Tibial artery (tissue), 4 donors: ENCODE measurements at regions not wholly inside any gene's neighbourhood (a gene's known extent, or its start where the extent isn't known, plus 50 kb on each side); places are given as distances from the start of the nearest gene placed in this dataset.

Source experiments
- DNase-seq, 2 donors: peaks; one replicate each; pipeline ENCODE4 v3.0.0-alpha.2; 2019
- H3K27ac ChIP-seq, 2 donors: fragments of 200-600 bp; sonication (generic) in 1 of 2; 1 replicate in 1 of 2; 2 replicates in 1 of 2; pipeline ENCODE4 v1.5.1; 2018 to 2019; ENCODE audit warnings: mild to moderate bottlenecking in 1 of 2
- H3K27me3 ChIP-seq, 2 donors: fragments of 200-600 bp; sonication (generic) in 1 of 2; one replicate each; pipeline versions ENCODE4 v1.5.1 to v1.6.0; 2016 to 2019
- H3K36me3 ChIP-seq, 3 donors: fragments of 200-600 bp; sonication (generic) in 2 of 3; one replicate each; pipeline ENCODE4 v1.5.1; 2016 to 2019; ENCODE audit warnings: mild to moderate bottlenecking in 2 of 3
- H3K4me1 ChIP-seq, 4 donors: fragments of 200-600 bp; sonication (generic) in 2 of 4; 1 replicate in 3 of 4; 2 replicates in 1 of 4; pipeline ENCODE4 v1.5.1; 2016 to 2019
- H3K4me3 ChIP-seq, 2 donors: fragments of 200-600 bp; sonication (generic) in 1 of 2; 1 replicate in 1 of 2; 2 replicates in 1 of 2; pipeline ENCODE4 v1.5.1; 2018 to 2019; ENCODE audit warnings: mild to moderate bottlenecking in 2 of 2
- H3K9me3 ChIP-seq, 3 donors: fragments of 200-600 bp; sonication (generic) in 1 of 3; one replicate each; pipeline ENCODE4 v1.5.1; 2016 to 2019
- intact Hi-C: fragments of 100-400 bp; cut with DNase I; formaldehyde crosslinking; loops from one replicate; pipeline ENCODE4 v1.15.0; 2023; ENCODE audit warnings: low total_unique reads
- TF ChIP-seq, protein P1 (sequence below), 2 experiments: fragments of 200-600 bp in 1 of 2; fragments of 450-650 bp in 1 of 2; IDR thresholded peaks; one replicate each; pipeline ENCODE4 v1.5.1; 2017 to 2019; ENCODE audit warnings: antibody characterized with exemption in 2 of 2, mild to moderate bottlenecking in 1 of 2, moderate library complexity in 1 of 2

DNA sequence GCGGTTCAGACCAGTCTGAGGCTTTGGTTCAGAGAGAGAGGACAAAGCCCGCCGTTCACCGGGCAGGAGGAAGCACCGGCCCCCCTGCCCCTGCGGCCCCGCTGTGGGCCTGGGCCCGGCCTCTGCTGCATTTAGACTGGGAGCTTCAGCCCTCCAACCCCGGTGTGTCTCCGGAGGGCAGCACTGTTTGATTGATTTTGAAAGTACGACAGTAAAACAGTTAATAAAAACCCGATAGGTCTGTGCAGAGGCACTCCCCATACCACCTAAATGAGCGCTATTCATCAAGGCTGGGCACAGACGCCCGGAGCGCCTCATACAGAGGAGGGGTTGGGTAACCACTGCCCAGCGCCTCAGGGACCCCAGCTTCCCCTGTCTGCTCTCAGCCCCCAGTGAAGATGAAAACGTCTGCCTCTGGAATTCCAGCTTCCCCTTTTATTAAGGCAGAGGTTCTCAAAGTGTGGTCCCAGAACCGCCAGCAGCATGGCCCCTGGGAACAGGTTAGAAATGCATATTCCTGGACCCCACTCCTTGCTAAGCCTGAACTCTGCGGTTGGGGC, 256.7 kb upstream of the TLE3 start:
- no peak for DNase-seq
- no peaks in the 10 kb centered on the region for H3K4me1 ChIP-seq
- intact Hi-C loops = no loop called here
- H3K9me3 ChIP-seq = no peaks in the 10 kb centered on the region
- peaks cover 0 to 6% of the 10 kb centered on the region in 2 donors for H3K27me3 ChIP-seq
- TF ChIP-seq, protein P1, sequence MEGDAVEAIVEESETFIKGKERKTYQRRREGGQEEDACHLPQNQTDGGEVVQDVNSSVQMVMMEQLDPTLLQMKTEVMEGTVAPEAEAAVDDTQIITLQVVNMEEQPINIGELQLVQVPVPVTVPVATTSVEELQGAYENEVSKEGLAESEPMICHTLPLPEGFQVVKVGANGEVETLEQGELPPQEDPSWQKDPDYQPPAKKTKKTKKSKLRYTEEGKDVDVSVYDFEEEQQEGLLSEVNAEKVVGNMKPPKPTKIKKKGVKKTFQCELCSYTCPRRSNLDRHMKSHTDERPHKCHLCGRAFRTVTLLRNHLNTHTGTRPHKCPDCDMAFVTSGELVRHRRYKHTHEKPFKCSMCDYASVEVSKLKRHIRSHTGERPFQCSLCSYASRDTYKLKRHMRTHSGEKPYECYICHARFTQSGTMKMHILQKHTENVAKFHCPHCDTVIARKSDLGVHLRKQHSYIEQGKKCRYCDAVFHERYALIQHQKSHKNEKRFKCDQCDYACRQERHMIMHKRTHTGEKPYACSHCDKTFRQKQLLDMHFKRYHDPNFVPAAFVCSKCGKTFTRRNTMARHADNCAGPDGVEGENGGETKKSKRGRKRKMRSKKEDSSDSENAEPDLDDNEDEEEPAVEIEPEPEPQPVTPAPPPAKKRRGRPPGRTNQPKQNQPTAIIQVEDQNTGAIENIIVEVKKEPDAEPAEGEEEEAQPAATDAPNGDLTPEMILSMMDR (IDR thresholded peaks at IDR 0.05) = no peak
- no peak overlapping the region for H3K27ac ChIP-seq
- H3K4me3 ChIP-seq = no peak overlapping the region
- H3K36me3 ChIP-seq = no peaks in the 10 kb centered on the region

DNA sequence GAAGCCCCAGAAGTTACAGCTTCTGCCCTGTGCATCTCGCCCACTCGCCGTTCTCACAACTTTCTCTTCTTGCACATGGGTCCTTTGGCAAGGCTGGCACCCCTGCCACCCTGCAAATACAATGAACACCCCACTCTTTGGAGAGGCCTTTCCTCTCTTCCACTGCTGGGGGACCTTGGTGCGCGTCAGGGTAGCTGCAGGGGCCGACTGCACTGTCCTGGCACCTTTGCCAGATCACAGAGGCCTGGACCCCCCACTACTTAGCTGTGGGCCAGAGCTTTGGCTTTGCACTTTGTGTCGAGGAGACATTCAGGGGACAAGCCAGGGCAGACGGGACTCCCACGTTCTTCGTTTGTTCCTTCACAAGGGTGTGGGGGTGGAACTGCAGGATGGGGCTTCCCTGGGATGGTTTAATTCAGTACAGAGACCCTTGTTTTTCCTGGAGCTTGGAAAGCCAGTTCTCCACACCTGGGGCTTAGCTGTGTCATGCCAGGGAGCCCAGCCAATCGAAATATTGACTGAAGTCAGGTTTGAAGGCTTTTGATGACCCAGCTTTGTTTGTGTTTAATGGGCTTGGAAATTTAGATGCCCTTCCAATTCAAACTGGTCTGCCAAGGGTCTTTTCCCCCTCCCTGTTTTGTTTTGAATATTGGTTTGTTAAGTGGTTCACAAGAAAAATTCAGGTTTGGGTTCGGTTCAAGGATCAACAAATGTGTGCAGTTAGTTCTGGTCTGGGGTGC, 256.1 kb upstream of the TLE3 start:
- no peak for DNase-seq
- peaks cover 0 to 10% of the 10 kb centered on the region in 2 donors for H3K27me3 ChIP-seq
- no peaks in the 10 kb centered on the region for H3K36me3 ChIP-seq
- no peaks in the 10 kb centered on the region for H3K4me1 ChIP-seq
- H3K9me3 ChIP-seq = no peaks in the 10 kb centered on the region
- TF ChIP-seq, protein P1 (IDR thresholded peaks at IDR 0.05) = no peak
- H3K4me3 ChIP-seq = no peak overlapping the region
- no peak overlapping the region for H3K27ac ChIP-seq
- intact Hi-C loops = no loop called here

DNA sequence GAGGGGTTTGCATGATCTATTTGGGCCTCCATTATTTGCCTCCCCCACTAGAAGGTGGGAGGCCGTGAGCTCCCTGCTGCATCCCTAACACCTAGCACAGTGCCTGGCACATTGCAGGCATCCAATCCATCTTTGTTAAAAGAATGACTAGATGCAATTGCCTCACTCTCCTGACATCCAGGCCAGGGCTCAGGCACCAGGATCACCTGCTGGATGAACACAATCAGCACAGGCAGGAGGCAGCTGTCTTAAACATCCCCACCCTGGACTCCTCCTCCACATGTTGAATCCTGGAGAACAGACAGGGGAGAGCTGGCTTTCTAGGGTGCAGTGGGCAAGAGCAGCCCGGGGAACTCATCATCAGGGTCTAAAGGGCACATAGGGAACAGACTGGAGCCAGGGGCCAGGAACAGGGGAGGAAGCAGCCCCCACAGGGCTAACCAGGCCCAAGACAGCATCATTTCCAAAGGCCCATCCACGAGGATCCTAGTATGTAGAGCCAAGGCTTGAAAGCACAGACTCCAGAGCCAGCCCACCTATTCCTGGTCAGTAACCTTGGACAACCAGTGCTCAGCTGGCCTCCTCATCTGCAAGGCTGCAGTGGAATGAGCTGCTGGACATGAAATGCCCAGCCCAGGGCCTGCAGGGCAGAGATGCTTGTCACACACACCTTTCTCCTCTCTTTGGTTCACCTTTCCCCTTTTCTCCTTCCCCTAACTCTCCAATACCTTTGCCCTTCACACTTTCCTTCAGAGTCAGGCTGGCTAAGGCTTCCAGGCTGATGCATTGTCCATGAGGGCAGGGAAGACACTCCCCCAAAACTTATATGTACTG, 254.4 kb upstream of the TLE3 start:
- intact Hi-C loops = no loop called here
- TF ChIP-seq, protein P1 (IDR thresholded peaks at IDR 0.05) = no peak
- Histone ChIP-seq H3K27me3 (peaks cover 0 to 9% of the 10 kb centered on the region in 2 donors), H3K4me3 (no peak overlapping the region), H3K4me1 (no peaks in the 10 kb centered on the region), H3K27ac (no peak overlapping the region), H3K36me3 (no peaks in the 10 kb centered on the region), H3K9me3 (no peaks in the 10 kb centered on the region)
- DNase-seq = no peak

DNA sequence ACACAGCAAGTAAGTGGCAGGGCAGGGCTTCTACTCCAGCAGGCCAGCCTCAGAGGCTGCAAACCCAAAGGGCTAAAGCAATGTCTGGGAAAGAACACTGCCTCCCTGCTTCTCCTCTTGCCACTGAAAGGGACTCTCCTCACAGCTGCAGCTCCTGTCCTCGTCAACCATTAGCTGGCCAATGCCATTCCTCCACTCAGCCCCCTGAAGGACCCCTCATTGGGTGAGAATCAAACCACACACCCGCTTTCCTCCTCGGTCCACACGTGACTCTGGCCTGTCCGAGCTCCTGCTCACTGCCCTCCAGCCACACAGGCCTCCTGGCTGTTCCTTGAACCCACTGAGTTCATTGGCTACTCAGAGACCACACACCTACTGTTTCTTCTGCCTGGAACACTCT, 253.7 kb upstream of the TLE3 start:
- no peak overlapping the region for H3K4me3 ChIP-seq
- intact Hi-C loops = no loop called here
- H3K9me3 ChIP-seq = no peaks in the 10 kb centered on the region
- DNase-seq = no peak
- TF ChIP-seq, protein P1 (IDR thresholded peaks at IDR 0.05) = no peak
- peaks cover 0 to 6% of the 10 kb centered on the region in 2 donors for H3K27me3 ChIP-seq
- no peak overlapping the region for H3K27ac ChIP-seq
- no peaks in the 10 kb centered on the region for H3K36me3 ChIP-seq
- no peaks in the 10 kb centered on the region for H3K4me1 ChIP-seq

DNA sequence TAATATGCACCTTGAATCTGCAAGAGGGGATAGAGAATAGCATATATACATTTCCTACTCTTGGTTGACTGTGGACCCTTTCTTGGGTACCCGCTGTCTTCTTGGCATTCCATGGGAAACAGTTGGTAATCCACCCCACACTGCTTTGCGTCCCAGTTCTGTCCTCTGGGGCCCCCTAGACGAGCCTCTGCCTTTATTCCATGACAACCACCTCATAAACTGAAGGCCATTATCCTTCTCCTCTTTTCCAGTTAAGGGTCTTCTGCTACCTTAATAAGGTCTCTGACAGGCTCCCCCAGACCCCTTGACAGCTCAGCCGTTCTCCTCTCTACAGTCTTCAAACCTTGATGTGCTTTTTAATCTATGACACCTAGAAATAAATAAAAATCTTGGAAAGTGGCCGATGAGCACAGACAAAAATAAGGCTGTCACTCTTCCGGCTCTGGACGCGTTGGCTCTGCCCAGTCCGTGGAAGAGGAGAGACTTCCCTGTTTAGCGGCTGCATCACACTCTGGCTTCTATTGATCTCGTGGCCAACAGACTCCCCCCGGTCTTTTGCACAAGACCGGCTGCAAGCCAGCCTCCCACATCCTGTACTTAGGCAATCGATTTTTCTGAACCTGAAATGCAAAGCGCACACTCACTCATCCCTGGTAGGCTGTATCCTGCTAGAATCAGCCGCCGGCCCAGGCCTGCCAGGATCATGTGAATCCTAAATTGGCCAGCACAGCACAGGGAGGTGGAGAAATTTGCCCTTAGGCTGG, 251.0 kb upstream of the TLE3 start:
- TF ChIP-seq, protein P1 (IDR thresholded peaks at IDR 0.05) = no peak
- no peak overlapping the region for H3K4me3 ChIP-seq
- no peaks in the 10 kb centered on the region for H3K36me3 ChIP-seq
- DNase-seq = peak in 1 of 2 donors; percentile 57
- H3K27ac ChIP-seq = no peak overlapping the region
- intact Hi-C loops = no loop called here
- no peaks in the 10 kb centered on the region for H3K9me3 ChIP-seq
- peaks cover 0 to 6% of the 10 kb centered on the region in 2 donors for H3K27me3 ChIP-seq
- no peaks in the 10 kb centered on the region for H3K4me1 ChIP-seq
